ENCODE measurements at regions not wholly inside any gene's neighbourhood (a gene's known extent, or its start where the extent isn't known, plus 50 kb on each side); places are given as distances from the start of the nearest gene placed in this dataset.
"Not testable (repeated sequence)": the region's sequence is repeated elsewhere in the genome, so short reads cannot be mapped to it uniquely, and the experiment has no call there.

- no peak for DNase-seq
Measured at GRCh38 chr1:221204055-221204833, 325.0 kb downstream of the HLX start.

- no peak for DNase-seq
Measured at GRCh38 chr1:221206076-221206475, 326.8 kb downstream of the HLX start.

GRCh38 chr1:221212926-221213325 is 333.7 kb downstream of the HLX start:
- DNase-seq, result no peak

DNA sequence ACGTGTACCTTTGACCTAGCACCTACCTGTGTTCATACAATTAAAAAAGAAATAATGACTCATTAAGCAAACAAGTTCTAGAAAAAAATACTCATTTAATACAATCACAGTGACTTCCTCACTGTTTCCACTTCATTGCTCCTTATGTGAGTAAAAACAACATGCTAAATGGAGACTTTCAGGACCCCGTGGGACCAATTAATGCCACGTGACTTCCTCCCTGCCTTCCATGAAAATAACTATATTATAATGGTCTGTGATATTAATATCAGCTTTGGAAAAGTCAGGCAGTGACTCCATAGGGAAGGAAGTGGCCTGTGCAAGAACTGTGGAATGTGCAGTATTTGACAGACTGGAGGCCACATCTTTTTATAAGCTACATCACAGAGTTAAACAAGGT is 337.8 kb downstream of the HLX start:
- DNase-seq, result no peak

DNA sequence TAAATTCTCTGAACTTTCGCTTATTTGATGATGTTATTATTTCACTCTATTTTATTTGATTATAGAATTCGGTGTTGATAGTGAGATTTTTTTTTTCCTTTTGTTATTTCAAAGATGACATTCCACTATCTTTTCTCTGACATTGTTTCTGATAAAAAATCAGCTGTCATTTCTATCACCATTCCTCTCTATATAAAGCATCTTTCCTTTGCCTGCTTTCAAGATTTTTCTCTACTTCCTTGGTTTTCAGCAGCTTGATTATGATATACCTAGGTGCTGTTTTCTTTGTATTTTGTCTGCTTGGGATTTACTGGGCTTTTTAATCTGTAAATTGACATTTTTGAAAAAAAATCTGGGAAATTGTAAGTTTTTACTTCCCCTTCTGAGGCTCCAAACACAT is 344.0 kb downstream of the HLX start:
- no peak for DNase-seq

- no peak for DNase-seq
Measured at GRCh38 chr1:221227460-221227859, 348.2 kb downstream of the HLX start.

GRCh38 chr1:221227872-221228337 is 348.7 kb downstream of the HLX start:
- DNase-seq, result no peak

GRCh38 chr1:221228594-221228993 is 349.4 kb downstream of the HLX start:
- DNase-seq, result no peak

- no peak for DNase-seq
Measured at GRCh38 chr1:221230605-221231004, 351.4 kb downstream of the HLX start.

- DNase-seq, result no peak
Measured at GRCh38 chr1:221234791-221235190, 355.5 kb downstream of the HLX start.

DNA sequence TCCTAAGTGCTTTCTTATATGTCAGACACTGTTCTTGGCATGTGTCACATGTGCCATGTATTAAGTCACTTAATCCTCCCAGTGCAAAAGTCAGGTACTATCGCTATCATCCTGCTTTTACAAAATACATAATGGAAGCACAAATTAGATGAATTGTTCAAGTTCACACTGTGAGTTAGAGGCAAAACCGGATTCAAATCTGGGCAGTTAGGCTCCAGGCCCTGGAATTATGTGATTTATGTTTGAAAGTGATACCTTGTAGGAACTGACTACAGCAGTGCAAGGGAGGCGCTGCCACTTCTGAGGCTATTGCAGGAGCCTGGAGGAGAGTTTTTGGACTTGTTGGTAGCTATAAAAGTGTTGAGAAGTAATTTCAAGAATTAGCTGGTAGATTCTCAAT is 358.3 kb downstream of the HLX start:
- DNase-seq, result no peak

- no peak for DNase-seq
Measured at GRCh38 chr1:221239181-221239580, 359.9 kb downstream of the HLX start.

- DNase-seq, result no peak
Measured at GRCh38 chr1:221239792-221240191, 360.5 kb downstream of the HLX start.

GRCh38 chr1:221240690-221241089 is 361.4 kb downstream of the HLX start:
- no peak for DNase-seq

GRCh38 chr1:221241157-221241556 is 361.9 kb downstream of the HLX start:
- DNase-seq, result no peak

DNA sequence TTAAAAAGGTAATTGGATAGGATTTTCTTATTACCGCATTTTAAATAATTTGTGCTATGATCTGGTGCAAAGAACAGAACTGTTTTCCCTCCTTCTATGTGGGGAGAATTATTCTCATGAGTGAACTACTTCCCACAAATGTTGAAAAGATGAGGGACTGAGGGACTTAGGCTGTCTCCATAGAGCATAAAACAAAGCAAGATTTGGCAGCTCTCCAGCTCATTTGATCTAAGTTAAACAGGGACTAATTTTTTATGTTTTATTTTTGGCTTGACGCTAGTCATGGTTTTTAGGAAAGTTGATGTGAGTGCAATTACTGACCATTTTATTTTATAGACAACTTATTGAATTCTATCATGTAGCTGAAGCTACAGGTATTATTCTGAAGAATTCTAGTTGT is 362.3 kb downstream of the HLX start:
- DNase-seq, result no peak

GRCh38 chr1:221246067-221246466 is 366.8 kb downstream of the HLX start:
- DNase-seq, result no peak

- DNase-seq, result no peak
Measured at GRCh38 chr1:221246628-221247415, 367.6 kb downstream of the HLX start.

DNA sequence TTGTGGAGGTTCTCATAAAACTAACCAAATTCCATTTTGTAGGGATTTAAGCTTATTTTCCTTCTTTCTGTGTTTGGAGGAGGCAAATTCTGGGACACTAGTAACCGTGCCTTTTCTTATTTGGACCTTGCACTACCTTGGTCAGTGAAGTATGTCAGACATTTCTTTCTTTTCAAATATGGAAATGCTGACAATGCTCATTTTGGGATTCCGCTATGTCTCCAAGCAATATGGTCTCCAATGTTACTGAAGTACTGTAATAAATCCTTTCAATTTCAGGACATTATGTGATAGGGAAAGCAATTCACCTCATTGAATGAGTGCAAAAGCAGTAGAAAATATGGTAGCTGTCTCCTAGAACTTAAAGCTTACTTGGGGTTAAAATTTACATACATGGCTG is 372.3 kb downstream of the HLX start:
- DNase-seq, result no peak

DNA sequence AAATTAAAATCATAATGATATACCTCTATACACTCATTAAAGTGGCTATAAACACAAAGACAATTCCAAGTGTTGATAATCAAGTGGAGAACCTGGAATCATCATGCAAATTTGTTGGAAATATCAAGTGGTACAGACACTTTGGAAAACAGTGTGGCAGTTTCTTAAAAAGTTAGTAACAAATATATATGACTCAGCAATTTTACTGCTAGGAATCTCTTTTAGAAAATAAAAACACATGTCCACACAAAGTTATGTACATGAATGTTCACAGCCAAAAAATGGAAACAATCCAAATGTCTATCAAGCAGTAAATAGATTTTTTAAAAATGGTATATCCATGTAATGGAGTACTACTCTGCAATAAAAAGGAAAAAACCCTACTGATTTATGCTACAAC is 375.6 kb downstream of the HLX start:
- DNase-seq, result no peak

GRCh38 chr1:221256773-221257172 is 377.5 kb downstream of the HLX start:
- no peak for DNase-seq

GRCh38 chr1:221257548-221257947 is 378.3 kb downstream of the HLX start:
- not testable (repeated sequence) for DNase-seq

- DNase-seq, result not testable (repeated sequence)
Measured at GRCh38 chr1:221262677-221263076, 383.4 kb downstream of the HLX start.

Data from hematopoietic multipotent progenitor cell treated with erythropoietin and hydrocortisone succinate and interleukin-3 and kit ligand, for 6 days (in vitro differentiated cells).